ENCODE measurements at regions not wholly inside any gene's neighbourhood (a gene's known extent, or its start where the extent isn't known, plus 50 kb on each side); places are given as distances from the start of the nearest gene placed in this dataset.

DNA sequence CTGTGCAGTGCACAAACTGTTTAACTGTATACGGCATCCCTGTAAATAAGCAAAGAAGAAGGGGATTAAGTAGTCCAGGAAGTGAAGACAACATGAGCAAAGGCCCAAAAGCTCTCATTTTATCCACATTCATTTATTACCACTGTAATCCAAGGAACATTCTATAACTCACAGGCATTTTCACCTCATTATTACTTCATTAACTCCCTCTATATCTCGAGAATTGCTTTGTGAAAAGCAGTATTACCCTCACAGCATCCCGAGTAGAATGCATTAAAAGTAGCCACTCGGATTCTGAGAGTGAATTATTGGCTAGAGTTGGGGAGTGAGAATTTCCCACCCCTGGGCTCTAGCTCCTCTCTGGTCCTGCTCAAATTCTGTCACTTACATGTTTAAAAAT, 51.0 kb upstream of the CHCHD3 start:
- TF ChIP-seq, protein P1, sequence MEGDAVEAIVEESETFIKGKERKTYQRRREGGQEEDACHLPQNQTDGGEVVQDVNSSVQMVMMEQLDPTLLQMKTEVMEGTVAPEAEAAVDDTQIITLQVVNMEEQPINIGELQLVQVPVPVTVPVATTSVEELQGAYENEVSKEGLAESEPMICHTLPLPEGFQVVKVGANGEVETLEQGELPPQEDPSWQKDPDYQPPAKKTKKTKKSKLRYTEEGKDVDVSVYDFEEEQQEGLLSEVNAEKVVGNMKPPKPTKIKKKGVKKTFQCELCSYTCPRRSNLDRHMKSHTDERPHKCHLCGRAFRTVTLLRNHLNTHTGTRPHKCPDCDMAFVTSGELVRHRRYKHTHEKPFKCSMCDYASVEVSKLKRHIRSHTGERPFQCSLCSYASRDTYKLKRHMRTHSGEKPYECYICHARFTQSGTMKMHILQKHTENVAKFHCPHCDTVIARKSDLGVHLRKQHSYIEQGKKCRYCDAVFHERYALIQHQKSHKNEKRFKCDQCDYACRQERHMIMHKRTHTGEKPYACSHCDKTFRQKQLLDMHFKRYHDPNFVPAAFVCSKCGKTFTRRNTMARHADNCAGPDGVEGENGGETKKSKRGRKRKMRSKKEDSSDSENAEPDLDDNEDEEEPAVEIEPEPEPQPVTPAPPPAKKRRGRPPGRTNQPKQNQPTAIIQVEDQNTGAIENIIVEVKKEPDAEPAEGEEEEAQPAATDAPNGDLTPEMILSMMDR (IDR thresholded peaks at IDR 0.05; ENCODE audit: control extremely low read depth, extremely low read depth, low read depth, missing control alignments): no peak
- ChIA-PET POLR2A (no interaction called here), CTCF (no interaction called here)
- DNase-seq (ENCODE audit: extremely low spot score): no peak

GRCh38 chr7:133134810-133135209, 52.9 kb upstream of the CHCHD3 start:
- TF ChIP-seq, protein P1 (IDR thresholded peaks at IDR 0.05; ENCODE audit: control extremely low read depth, extremely low read depth, low read depth, missing control alignments): no peak
- no peak for DNase-seq (ENCODE audit: extremely low spot score)
- CTCF ChIA-PET: interaction anchor here (1.3 to 1.9 kb wide), 3 partner anchors 9 to 31 kb away, joined by 4 to 6 read pairs (median 4); no protein-coding TSS in a partner anchor
- POLR2A ChIA-PET: no interaction called here

- ChIA-PET POLR2A (no interaction called here), CTCF (interaction anchor here (1.3 to 1.9 kb wide), 3 partner anchors 10 to 31 kb away, joined by 4 to 6 read pairs (median 4); no protein-coding TSS in a partner anchor)
- DNase-seq (ENCODE audit: extremely low spot score): no peak
- TF ChIP-seq, protein P1 (IDR thresholded peaks at IDR 0.05; ENCODE audit: control extremely low read depth, extremely low read depth, low read depth, missing control alignments): no peak
Measured at GRCh38 chr7:133135451-133135850, 53.6 kb upstream of the CHCHD3 start.

DNA sequence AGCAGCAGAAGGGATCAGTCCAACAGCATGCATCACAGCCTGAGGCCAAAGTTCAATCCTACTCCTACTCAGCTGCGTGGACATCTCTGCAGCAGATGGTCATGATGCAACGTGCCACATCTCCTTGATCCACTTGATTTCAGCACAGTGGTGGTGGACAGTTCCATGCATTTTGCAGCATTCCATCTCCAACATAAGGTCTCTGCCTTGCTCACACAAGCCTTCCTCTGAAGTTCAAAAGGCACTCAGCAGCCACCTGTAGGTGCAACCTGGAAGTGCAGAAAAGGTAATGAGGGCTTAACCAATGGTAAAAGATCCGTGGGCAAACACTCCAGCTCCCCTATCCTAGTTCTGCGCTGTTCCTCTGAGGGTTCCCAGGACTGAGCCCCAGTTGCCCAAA, 57.5 kb upstream of the CHCHD3 start:
- TF ChIP-seq, protein P1 (IDR thresholded peaks at IDR 0.05; ENCODE audit: control extremely low read depth, extremely low read depth, low read depth, missing control alignments): no peak
- POLR2A ChIA-PET: no interaction called here
- DNase-seq (ENCODE audit: extremely low spot score): no peak
- CTCF ChIA-PET: interaction anchor here (0.7 to 1.2 kb wide), 3 partner anchors 8 to 24 kb away, joined by 3 read pairs; no protein-coding TSS in a partner anchor

GRCh38 chr7:133139801-133140200, 57.9 kb upstream of the CHCHD3 start:
- ChIA-PET CTCF (interaction anchor here (0.7 to 1.2 kb wide), 3 partner anchors 8 to 25 kb away, joined by 3 read pairs; no protein-coding TSS in a partner anchor), POLR2A (no interaction called here)
- no peak for DNase-seq (ENCODE audit: extremely low spot score)
- TF ChIP-seq, protein P1 (IDR thresholded peaks at IDR 0.05; ENCODE audit: control extremely low read depth, extremely low read depth, low read depth, missing control alignments): no peak

DNA sequence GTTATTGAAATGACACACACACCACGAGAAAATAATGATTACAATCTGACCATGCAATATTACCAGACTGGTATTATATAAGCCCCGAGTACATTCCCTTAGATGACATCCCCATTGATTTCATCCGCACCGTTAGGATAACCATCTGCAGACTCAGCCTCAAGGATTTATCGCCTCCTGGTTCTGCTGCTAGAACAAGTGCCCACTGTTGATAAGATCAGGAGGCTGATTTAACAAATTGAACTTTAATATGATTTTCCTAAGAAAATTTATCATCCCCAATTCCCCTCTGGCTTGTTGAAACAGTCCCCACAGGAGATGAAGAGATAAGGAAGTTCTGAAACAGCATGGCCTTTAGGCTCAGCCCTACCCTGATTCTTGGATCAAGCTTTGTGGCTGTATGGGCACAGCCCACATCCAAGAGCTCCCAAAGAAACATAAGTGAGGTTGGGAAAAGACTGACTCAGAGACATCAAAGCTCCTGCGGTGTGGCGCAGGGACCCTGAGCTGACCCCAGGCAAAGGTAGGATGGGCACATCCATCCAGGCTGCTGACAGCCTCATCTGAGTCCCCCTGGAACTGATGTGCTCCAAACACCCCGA, 59.2 kb upstream of the CHCHD3 start:
- POLR2A ChIA-PET: no interaction called here
- TF ChIP-seq, protein P1 (IDR thresholded peaks at IDR 0.05; ENCODE audit: control extremely low read depth, extremely low read depth, low read depth, missing control alignments): no peak
- DNase-seq (ENCODE audit: extremely low spot score): no peak
- CTCF ChIA-PET: no interaction called here
